Head of caudate nucleus (tissue), 42 donors: ENCODE measurements at regions not wholly inside any gene's neighbourhood (a gene's known extent, or its start where the extent isn't known, plus 50 kb on each side); places are given as distances from the start of the nearest gene placed in this dataset.

Experiments used
- DNase-seq, 42 donors: peaks; one replicate each; pipeline versions ENCODE4 v3.0.0 to v3.0.0-alpha.2; 2020 to 2021; ENCODE audit warnings: mixed read lengths in 7 of 42
- intact Hi-C: fragments of 100-400 bp; cut with DNase I; formaldehyde crosslinking; loops from one replicate; pipeline ENCODE4 v1.15.0; 2022

DNA sequence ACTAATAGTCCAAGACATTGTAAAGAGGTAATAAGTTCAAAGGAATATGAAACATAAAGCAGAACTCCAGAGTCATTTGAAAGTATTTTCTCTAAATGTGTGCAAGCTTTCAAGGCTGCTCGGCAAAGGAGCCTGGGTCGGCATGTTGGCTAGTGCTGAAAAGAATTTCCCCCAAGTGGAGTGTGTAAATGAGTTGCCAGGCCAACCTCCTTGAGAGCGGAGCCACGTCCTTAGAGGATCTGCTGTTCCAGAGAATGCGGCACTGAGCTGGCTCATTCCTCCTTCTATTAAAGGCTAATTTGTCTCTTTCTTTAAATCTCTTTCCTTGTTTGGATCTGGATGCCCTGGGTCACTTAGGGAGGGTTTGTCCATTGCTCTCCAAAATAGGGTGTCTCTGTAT lies 127.5 kb downstream of the RDH14 start:
- intact Hi-C loops: no loop called here
- DNase-seq: peak in 27 of 42 donors; percentile 6 to 61 (median 33)

DNA sequence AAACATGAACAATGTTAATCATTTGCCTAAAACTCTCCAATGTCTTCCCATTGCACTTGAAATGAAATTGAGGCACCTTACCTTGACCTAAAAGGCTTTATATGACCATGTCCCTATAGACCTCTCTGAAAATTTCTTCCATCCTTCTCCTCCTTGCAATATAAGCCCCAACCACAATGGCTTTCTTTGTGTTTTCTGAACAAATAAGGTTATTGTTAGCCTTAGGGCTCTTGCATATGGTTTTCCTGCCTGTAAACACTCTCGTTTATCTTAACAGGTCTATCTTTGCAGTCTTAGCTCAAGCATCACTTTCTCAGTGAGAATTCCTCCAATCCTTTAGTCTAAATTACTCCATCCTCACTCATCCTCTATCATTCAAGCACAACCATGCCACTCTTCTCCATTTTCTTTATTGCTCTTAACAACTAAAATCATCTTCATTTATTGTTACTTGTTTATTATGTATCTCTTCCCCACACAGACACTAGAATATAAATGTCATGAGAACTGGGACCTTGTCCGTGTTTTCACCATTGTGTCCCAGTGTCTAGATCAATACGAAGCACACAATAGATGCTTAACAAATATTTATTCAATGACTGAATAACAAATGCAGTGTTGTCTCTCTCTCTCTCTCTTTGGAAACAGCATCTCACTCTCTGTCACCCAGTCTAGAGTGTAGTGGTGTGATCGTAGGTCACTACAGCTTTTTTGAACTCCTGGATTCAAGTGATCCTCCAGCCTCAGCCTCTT lies 129.3 kb downstream of the RDH14 start:
- intact Hi-C loops: no loop called here
- no peak for DNase-seq

DNA sequence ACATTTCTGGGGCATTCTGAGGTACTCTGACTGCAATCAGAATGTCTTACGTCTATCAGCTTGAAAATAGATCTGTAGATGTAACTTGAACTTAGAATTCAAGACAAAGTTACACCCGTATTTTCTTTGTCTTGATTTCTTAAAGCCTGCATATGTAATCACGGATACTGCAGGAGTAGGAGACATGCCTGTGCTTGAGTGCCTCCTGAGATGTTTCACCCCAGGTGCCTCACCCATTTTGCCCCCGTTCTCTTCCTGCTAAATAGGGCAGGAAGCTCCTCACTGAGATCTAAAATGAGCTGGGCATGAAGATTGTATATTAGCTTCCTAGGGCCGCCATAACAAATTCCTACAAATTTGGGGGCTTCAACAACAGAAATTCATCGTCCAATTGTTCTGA lies 131.9 kb downstream of the RDH14 start:
- intact Hi-C loops: no loop called here
- DNase-seq: no peak

DNA sequence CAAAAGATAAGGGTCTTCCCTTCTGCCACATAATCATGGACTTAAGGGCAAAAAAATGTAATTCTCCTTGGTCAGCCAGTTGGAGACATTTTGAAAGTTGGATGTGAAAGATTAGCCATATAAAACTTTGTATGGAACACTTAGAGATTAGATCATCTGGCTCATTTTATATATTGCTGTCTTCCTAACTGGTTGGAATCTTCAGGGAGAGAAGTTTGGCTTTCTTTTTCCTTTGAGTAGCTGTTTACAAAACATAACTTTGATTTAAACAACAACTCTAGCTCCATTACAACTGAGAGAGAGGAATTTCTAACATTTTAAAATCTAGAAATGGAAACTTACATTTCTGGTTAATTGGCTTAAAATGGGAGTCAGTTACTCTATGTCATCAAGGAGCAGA lies 132.7 kb downstream of the RDH14 start:
- intact Hi-C loops: no loop called here

DNA sequence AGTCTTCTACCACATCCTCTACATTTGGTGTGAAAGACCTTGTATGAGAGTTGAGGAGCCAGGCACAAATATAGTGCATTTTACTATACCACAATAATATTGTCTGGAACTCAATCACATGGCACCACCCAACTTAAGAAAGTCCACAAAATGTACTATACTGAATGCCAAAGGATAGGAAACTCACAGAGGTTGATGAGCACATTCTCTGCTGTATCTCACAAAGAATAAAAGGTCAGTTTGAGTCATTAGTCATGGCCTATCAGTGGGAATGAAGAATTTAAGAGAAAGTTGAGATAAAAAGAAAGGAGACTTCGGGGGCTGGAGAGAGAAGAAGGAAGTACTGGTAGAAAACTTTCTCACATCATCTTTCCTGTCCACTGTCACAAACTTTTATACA lies 134.3 kb downstream of the RDH14 start:
- DNase-seq: no peak
- intact Hi-C loops: no loop called here

More for the DNA sequence above, 132.7 kb downstream of the RDH14 start:
- no peak for DNase-seq

DNA sequence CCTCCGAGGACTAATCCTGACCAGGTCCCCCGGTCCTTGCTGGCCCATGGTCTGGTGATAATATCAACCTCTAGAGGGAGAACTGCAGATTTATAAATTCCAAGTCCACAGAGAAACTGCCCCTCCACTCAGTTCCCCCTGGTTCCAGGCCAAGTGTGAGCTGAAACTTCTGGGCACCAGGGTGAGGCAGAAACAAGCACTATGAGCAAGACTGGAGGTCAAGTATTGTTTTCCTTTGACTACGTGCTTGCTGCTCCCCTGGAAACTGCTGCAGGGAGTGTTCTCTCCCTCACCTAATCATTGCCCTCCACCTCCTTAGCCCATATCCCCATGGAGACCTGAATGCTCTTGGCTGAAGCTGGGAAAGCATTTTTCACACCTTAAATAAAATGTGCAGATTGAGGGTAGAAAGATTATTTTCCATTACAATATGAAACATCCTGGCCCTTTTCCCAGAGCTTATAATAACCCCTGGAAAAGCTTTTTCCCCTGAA lies 135.2 kb downstream of the RDH14 start:
- intact Hi-C loops: no loop called here
- DNase-seq: no peak

DNA sequence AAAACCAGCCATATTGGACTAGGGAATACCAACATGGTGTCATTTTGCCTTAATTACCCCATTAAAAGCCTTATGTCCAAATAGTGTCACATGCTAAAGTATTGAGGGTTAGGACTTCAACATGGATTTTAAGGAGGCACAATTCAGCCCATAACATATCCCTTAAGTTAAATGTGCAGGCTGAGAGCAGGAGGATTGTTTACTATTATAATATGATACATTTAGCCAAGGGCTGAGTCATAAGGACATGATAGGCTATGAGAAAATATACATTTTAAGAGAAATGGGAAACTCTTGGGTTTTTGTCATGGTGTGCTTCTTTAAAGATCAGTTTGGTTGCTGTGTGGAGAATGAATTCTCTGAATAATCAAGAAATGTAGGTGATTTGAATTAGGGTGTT lies 136.8 kb downstream of the RDH14 start:
- no peak for DNase-seq

DNA sequence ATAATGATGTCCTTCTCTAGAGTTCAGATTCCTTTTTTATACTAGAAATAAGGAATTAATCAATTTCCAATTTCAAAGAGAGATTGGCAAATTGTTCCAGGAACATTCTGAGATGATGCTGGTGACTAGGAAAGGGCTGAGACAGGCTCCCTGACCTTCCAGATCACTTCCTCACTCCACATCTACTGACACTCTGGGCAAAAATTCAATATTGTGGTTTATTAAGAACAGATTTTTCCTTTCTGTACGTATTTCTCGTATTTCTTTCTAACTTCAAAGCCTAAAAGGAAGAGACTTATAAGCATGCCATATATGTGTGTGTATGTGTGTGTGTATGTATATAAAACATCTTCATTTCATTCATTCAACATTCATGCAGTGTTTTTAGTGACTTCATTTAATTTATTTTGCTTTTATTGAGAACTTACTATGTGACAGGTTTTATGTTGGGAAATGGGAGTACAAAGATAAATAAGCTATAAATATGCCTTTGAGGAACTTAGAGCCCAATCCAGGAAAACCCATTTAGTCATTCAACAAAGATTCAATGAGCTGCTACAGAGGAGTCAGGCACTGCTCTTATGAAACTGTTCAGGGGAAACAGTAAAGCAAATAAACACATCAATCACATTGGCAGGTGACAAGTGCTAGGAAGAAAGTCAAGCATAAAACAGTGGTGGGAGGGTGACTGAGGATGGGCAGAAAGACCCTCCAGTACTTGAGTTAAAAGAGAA lies 137.9 kb downstream of the RDH14 start:
- intact Hi-C loops: no loop called here
- DNase-seq: no peak

More for the DNA sequence above, 136.8 kb downstream of the RDH14 start:
- intact Hi-C loops: no loop called here

DNA sequence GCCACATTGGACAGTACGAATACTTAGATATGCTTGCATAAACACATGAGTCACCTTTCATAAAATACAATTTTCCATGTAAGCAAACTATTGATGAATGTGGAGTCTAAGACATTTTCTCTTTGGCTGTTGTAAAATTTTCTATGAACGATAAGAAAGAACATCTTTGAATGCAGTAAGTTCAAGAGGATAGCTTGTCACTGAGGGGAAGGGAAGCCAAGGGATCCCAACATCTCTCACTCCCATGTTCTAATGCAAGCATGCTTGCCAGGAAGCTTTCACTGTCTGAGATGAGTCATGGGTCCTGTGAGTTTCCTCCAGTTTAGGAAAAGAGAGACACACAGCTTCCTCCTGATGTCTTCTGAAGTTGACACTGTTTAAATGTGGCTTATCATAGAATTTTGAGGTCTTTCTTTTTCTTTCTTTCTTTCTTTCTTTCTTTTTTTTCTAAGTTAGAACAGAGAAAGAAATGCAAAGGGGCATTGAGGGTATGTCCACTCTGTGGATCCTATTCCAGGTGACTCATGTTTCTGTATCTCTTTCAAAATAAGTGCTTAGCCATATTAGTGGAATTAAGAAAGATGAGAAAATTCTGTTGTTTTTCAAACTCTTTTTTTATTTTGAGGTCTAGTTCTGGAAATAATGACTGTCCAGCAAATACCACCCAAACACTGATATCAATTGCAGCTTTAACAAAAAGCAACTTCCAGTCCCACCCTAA lies 146.6 kb downstream of the RDH14 start:
- intact Hi-C loops: no loop called here
- DNase-seq: no peak

DNA sequence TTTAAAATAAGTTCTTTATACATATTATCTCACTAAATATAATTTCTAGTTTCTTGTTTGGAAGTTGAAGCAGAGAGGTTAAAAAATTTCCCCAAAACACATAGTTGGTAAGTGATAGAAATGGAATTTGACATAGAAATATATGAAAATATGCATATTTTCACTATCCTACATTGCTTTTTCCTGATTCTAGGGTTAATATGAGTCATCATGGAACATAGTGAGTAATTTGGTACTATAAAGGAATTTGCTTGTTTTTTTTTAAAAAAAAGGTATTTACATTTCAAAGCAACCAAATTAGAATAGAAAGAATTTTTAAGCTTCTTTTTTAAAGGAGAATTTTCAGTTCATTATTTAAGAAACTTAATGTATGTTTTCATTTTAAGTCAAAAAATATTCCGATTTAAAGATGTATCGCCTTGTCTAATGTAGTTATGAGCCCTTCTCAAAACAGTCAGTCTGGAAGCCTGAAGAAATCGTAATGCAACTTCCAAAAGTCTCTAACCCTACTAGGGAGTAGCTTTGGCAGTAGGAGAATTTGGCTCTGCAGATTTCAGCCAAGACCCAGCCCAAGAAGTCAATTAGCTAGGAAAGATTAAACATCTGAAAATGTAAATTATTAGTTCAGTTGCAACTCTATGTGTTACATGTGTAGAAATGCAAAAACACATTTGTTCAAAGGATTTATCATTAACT lies 147.3 kb downstream of the RDH14 start:
- no peak for DNase-seq
- intact Hi-C loops: no loop called here

DNA sequence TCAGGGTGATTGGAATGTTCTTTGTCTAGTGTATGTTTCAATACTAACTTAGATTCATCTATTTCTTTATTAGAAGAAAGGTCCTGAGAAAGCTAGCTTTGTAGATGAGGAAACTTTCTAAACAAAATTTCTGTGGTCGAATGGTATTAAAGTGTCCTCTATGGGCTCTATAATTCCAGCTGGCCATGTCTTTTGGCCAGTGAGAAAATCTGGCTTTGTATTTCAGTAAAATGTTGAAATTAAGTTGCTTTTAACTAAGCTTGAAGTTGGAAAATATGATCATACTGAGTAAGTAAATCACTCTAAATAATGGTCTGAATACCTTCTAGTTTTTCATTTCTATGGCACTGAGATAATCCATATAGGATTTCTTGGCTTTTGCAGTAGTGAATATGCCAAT lies 148.8 kb downstream of the RDH14 start:
- no peak for DNase-seq
- intact Hi-C loops: no loop called here

DNA sequence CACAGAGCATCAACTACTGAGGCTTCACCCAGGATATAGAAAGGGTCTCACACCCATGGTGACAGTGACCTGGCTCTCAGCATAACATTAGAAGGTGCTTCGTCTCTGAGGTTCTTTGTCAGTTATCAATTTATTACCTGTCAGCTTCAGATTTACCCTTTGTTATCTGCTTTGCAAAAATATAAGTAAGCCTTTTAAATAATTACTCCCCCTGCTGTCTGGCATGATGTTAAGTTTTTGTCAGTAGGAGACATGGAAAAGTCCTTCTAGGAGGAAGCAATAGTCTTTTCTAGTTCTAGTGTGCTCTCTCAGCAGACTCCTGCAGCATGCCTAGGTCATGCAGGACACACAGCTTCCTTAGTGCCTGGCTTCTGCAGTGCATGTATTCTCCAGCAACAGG lies 149.9 kb downstream of the RDH14 start:
- DNase-seq: no peak
- intact Hi-C loops: no loop called here

DNA sequence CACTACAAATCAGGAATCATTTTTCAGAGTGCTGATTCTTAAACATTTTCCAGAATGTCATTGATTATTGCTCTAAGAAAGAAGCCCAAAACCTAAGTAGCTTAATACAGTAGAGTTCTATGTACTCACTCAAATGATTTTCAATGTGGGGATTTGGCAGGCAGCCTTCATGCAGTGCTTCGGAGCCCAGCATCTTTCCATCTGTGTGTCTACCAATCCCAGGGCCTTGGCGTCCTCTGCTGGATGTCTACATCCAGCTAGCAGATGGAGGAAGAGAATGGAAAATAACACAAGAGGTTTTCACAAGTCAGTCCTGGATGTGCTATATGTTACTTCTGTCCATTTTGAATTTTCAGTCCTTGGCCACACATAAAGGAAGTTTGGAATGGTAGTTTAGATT lies 151.8 kb downstream of the RDH14 start:
- intact Hi-C loops: no loop called here
- DNase-seq: no peak

DNA sequence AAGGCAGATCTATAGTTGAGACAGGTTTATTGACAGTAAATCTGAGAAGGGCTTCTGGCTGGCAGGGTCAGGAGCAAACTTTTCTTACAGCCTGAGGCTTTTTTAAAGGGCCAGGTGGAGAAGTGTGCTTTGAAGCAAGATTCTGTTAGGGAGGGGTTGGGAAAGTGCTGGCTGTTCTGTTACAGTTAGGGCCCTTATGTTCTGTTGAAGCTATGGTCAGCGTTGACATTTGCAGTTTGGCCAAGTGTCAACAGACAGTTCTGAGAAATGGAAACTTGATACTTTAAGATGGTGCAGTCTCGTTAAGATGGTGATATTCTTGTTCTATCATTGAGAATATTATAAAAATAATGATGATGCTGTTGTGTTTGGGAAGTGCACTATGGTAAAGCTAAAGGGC lies 154.2 kb downstream of the RDH14 start:
- no peak for DNase-seq

DNA sequence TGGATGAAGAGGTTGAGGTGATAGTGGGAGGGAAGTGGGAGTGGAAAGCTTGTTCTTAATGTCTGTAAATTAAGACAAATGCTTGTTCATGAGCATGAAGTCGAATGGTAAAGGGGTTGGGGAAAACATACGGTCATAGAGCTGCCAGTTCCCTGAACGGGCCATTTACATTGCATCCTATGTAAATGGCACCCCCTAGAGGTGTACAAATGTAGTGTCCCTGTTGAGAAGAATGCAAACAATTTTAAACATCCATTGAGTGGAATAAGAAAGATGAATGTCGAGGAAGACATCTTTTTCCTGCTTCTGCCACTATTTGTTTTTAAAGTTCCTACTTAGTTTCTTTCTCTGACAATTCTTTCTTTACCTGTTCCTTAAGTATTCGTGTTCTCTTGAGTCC lies 155.7 kb downstream of the RDH14 start:
- intact Hi-C loops: no loop called here
- no peak for DNase-seq

More for the DNA sequence above, 154.2 kb downstream of the RDH14 start:
- intact Hi-C loops: no loop called here

DNA sequence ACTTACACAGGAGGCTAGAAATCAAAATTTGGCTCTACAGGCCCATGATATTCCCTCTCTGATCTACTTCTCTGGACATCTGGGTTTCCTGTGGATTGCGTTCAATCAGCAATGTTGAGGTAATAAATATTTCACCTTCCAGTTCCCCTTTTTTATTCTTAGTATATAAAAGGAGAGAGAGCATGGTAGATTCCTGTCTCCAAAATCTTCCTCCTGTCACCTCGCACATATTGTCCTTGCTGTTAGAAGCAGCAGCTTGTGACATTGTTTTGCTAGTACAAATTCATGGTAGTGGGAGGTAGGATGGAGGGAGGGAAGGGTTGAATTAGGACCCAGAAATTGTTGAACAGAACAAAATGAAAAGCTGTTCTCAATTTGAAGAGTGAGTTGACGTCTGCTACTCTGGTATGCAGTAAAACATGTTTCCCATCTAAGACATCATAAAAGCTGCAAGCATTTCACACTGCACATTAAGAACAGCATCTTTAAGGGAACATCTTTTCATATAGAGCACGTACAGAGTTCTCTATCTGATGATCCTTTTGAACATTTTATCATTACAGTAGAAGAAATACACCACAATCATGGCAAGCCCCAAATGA lies 156.4 kb downstream of the RDH14 start:
- intact Hi-C loops: no loop called here
- no peak for DNase-seq

DNA sequence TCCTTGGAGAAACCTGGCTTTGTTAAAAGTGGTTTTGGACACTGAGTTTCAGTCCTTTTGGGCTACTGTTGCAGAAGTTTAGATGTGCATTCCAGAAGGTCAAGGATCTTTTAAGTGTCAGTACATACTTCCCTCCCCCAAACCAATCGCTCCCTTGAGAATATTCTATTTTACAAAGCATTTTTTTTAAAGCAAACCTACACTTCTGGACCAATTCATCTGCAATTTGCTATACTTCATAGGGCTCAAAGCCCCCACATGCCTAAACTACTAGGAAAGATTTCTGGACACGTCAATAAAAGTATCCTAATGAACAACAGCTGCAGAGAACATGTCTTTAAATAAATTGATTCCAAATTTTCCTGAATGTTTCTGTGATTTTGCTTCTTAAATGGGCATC lies 157.6 kb downstream of the RDH14 start:
- DNase-seq: no peak
- intact Hi-C loops: no loop called here

DNA sequence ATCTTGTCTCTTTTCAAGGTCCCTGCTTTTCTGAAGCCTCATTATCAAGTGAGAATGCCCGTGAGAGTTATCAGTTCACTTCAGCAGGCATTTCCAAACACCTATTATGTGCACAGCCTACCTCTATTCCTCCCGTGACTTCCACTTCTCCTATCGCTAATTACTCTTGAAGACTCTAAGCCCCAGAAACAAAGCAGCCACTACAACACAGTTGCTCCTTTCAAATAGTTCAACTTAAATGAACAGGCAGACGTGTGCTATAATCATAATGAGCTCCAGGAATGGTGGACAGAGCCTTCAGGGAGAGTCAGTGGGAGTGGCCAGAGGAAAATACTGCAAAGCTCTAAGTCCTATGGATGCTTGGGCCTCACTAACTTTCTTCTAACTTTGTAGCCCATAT lies 159.0 kb downstream of the RDH14 start:
- intact Hi-C loops: no loop called here
- no peak for DNase-seq

DNA sequence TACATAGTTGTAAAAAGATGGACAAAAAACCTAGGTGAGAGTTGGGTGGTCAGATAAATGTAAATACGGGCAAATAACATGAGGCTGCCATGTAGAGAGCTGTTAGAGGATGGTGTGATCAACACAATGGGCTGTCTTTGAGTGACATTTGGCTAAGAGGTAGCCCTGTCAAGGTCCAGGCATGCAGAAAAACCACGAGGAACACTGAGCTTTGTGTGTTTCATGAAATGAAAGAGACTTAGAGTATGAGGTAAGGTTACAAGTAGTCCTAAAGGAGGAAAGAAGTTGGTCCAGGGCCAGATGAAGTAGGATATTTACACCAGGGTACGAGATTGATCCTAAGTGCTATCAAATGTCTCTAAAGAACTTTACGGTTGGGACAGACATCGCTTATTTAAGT lies 160.9 kb downstream of the RDH14 start:
- intact Hi-C loops: no loop called here
- no peak for DNase-seq
